ENCODE measurements at regions not wholly inside any gene's neighbourhood (a gene's known extent, or its start where the extent isn't known, plus 50 kb on each side); places are given as distances from the start of the nearest gene placed in this dataset.
"Not testable (repeated sequence)": the region's sequence is repeated elsewhere in the genome, so short reads cannot be mapped to it uniquely, and the experiment has no call there.

- no peak for DNase-seq (ENCODE audit: low spot score)
Observed at GRCh38 chr17:22265807-22266206, 573.5 kb downstream of the KCNJ18 start.

- DNase-seq (ENCODE audit: low spot score): no peak
Observed at GRCh38 chr17:22266231-22266630, 573.9 kb downstream of the KCNJ18 start.

- DNase-seq (ENCODE audit: low spot score): no peak
Observed at GRCh38 chr17:22267019-22267418, 574.7 kb downstream of the KCNJ18 start.

GRCh38 chr17:22268214-22268911, 576.0 kb downstream of the KCNJ18 start:
- no peak for DNase-seq (ENCODE audit: low spot score)

- no peak for DNase-seq (ENCODE audit: low spot score)
Observed at GRCh38 chr17:22268912-22269220, 576.5 kb downstream of the KCNJ18 start.

- DNase-seq (ENCODE audit: low spot score): no peak
Observed at GRCh38 chr17:22270381-22270780, 578.1 kb downstream of the KCNJ18 start.

- DNase-seq (ENCODE audit: low spot score): not testable (repeated sequence)
Observed at GRCh38 chr17:22270809-22271208, 578.5 kb downstream of the KCNJ18 start.

- DNase-seq (ENCODE audit: low spot score): no peak
Observed at GRCh38 chr17:22272363-22273146, 580.2 kb downstream of the KCNJ18 start.

GRCh38 chr17:22273308-22273707, 581.0 kb downstream of the KCNJ18 start:
- DNase-seq (ENCODE audit: low spot score): no peak

- DNase-seq (ENCODE audit: low spot score): no peak
Observed at GRCh38 chr17:22277595-22277994, 585.3 kb downstream of the KCNJ18 start.

- no peak for DNase-seq (ENCODE audit: low spot score)
Observed at GRCh38 chr17:22278302-22279275, 586.3 kb downstream of the KCNJ18 start.

GRCh38 chr17:22286337-22287041, 594.2 kb downstream of the KCNJ18 start:
- no peak for DNase-seq (ENCODE audit: low spot score)

- DNase-seq (ENCODE audit: low spot score): not testable (repeated sequence)
Observed at GRCh38 chr17:22298484-22298951, 606.2 kb downstream of the KCNJ18 start.

GRCh38 chr17:22300177-22300576, 607.9 kb downstream of the KCNJ18 start:
- no peak for DNase-seq (ENCODE audit: low spot score)

- DNase-seq (ENCODE audit: low spot score): no peak
Observed at GRCh38 chr17:22300731-22301352, 608.5 kb downstream of the KCNJ18 start.

GRCh38 chr17:22301353-22301745, 609.0 kb downstream of the KCNJ18 start:
- DNase-seq (ENCODE audit: low spot score): no peak

GRCh38 chr17:22303096-22303495, 610.8 kb downstream of the KCNJ18 start:
- no peak for DNase-seq (ENCODE audit: low spot score)

GRCh38 chr17:22303865-22304264, 611.5 kb downstream of the KCNJ18 start:
- DNase-seq (ENCODE audit: low spot score): no peak

GRCh38 chr17:22304667-22305303, 612.5 kb downstream of the KCNJ18 start:
- no peak for DNase-seq (ENCODE audit: low spot score)

- DNase-seq (ENCODE audit: low spot score): no peak
Observed at GRCh38 chr17:22305356-22306071, 613.2 kb downstream of the KCNJ18 start.
